HEK293 (cell line): ENCODE measurements at regions not wholly inside any gene's neighbourhood (a gene's known extent, or its start where the extent isn't known, plus 50 kb on each side); places are given as distances from the start of the nearest gene placed in this dataset.
"Not testable (repeated sequence)": the region's sequence is repeated elsewhere in the genome, so short reads cannot be mapped to it uniquely, and the experiment has no call there.

Experiments used
- CTCF ChIA-PET: fragments of 350-600 bp; formaldehyde crosslinking; extraction: SDS; loops from one replicate; lab custom pipeline; 2021; ENCODE audit warnings: antibody characterized with exemption; lab: Yijun Ruan, JAX
- POLR2A ChIA-PET: fragments of 300-600 bp; formaldehyde crosslinking; extraction: SDS; loops from one replicate; lab custom pipeline; 2020; ENCODE audit warnings: antibody characterized with exemption, inconsistent platforms; lab: Yijun Ruan, JAX
- H3K27ac ChIP-seq: fragments of 200-500 bp; sonication (Bioruptor generic); 2 replicates; pipeline ENCODE4 v1.5.1; 2014; ENCODE audit warnings: low read depth, low read length, control low read depth, inconsistent platforms; ENCODE audit errors: extremely low read depth
- H3K36me3 ChIP-seq, 2 experiments: fragments of 200-500 bp in 1 of 2; sonication (Bioruptor generic) in 1 of 2; 1 replicate in 1 of 2; 2 replicates in 1 of 2; pipeline ENCODE4 v1.5.1; 2014 to 2017; ENCODE audit warnings: inconsistent platforms in 2 of 2, low read length in 2 of 2; ENCODE audit not compliant: control insufficient read depth in 2 of 2, insufficient read depth in 1 of 2
- H3K4me1 ChIP-seq: fragments of 200-500 bp; sonication (Bioruptor generic); 2 replicates; pipeline ENCODE4 v1.5.1; 2014; ENCODE audit warnings: mild to moderate bottlenecking, low read length, inconsistent platforms; ENCODE audit not compliant: control insufficient read depth, insufficient read depth
- H3K4me3 ChIP-seq: 2 replicates; pipeline ENCODE4 v1.5.1; 2011; ENCODE audit warnings: low read depth, mild to moderate bottlenecking, control low read depth, low read length, moderate library complexity
- H3K9me3 ChIP-seq: fragments of 200-500 bp; sonication (Bioruptor generic); 2 replicates; pipeline ENCODE4 v1.5.1; 2014; ENCODE audit warnings: low read depth, low read length, inconsistent platforms; ENCODE audit not compliant: control insufficient read depth, insufficient read depth
- GLI2 ChIP-seq: fragments of 450-650 bp; formaldehyde crosslinking; IDR thresholded peaks from 2 replicates; pipeline ENCODE4; 2017; ENCODE audit warnings: missing biosample characterization, missing genetic modification characterization, low read depth, borderline replicate concordance
- GLIS1 ChIP-seq: fragments of 450-650 bp; formaldehyde crosslinking; IDR thresholded peaks from 2 replicates; pipeline ENCODE4 v1.5.1; 2016; ENCODE audit warnings: missing biosample characterization, missing genetic modification characterization
- SP3 ChIP-seq: fragments of 450-650 bp; formaldehyde crosslinking; IDR thresholded peaks from 2 replicates; pipeline ENCODE4 v1.5.1; 2016; ENCODE audit warnings: missing biosample characterization, missing genetic modification characterization
- ZBTB8A ChIP-seq: fragments of 450-650 bp; formaldehyde crosslinking; IDR thresholded peaks from 2 replicates; pipeline ENCODE4 v1.5.1; 2016; ENCODE audit warnings: missing biosample characterization, missing genetic modification characterization
- ZFP3 ChIP-seq: fragments of 450-650 bp; formaldehyde crosslinking; IDR thresholded peaks from 2 replicates; pipeline ENCODE4 v1.5.1; 2016; ENCODE audit warnings: low read depth, missing biosample characterization, missing genetic modification characterization
- ZNF138 ChIP-seq: fragments of 450-650 bp; formaldehyde crosslinking; IDR thresholded peaks from 2 replicates; pipeline ENCODE4 v1.5.1; 2016; ENCODE audit warnings: missing biosample characterization, missing genetic modification characterization, borderline replicate concordance
- ZNF140 ChIP-seq: fragments of 450-650 bp; formaldehyde crosslinking; IDR thresholded peaks from 2 replicates; pipeline ENCODE4 v1.5.1; 2016; ENCODE audit warnings: missing biosample characterization, missing genetic modification characterization
- ZNF202 ChIP-seq: fragments of 450-650 bp; formaldehyde crosslinking; IDR thresholded peaks from 2 replicates; pipeline ENCODE4 v1.5.1; 2016; ENCODE audit warnings: missing biosample characterization, missing genetic modification characterization, borderline replicate concordance
- ZNF292 ChIP-seq: fragments of 450-650 bp; formaldehyde crosslinking; IDR thresholded peaks from 2 replicates; pipeline ENCODE4 v1.5.1; 2016; ENCODE audit warnings: low read depth, missing biosample characterization, missing genetic modification characterization, borderline replicate concordance
- ZNF394 ChIP-seq: fragments of 450-650 bp; formaldehyde crosslinking; IDR thresholded peaks from 2 replicates; pipeline ENCODE4 v1.5.1; 2016; ENCODE audit warnings: missing biosample characterization, missing genetic modification characterization, mild to moderate bottlenecking, moderate library complexity, borderline replicate concordance
- ZNF426 ChIP-seq: fragments of 450-650 bp; formaldehyde crosslinking; IDR thresholded peaks from 2 replicates; pipeline ENCODE4 v1.5.1; 2017; ENCODE audit warnings: missing biosample characterization, missing genetic modification characterization, mild to moderate bottlenecking, inconsistent platforms, moderate library complexity
- ZNF501 ChIP-seq: fragments of 450-650 bp; formaldehyde crosslinking; IDR thresholded peaks from 2 replicates; pipeline ENCODE4 v1.5.1; 2016; ENCODE audit warnings: missing biosample characterization, missing genetic modification characterization
- ZNF510 ChIP-seq: fragments of 450-650 bp; formaldehyde crosslinking; IDR thresholded peaks from 2 replicates; pipeline ENCODE4 v1.5.1; 2018; ENCODE audit warnings: mild to moderate bottlenecking, missing genetic modification characterization, missing biosample characterization; ENCODE audit not compliant: insufficient replicate concordance
- ZNF555 ChIP-seq: fragments of 450-650 bp; formaldehyde crosslinking; conservative IDR thresholded peaks from 2 replicates; pipeline ENCODE4 v1.5.1; 2017; ENCODE audit warnings: missing biosample characterization, mild to moderate bottlenecking, missing genetic modification characterization, inconsistent platforms
- ZNF558 ChIP-seq: fragments of 450-650 bp; formaldehyde crosslinking; IDR thresholded peaks from 2 replicates; pipeline ENCODE4 v1.5.1; 2016; ENCODE audit warnings: missing biosample characterization, missing genetic modification characterization
- ZNF654 ChIP-seq: fragments of 450-650 bp; formaldehyde crosslinking; IDR thresholded peaks from 2 replicates; pipeline ENCODE4 v1.5.1; 2016; ENCODE audit warnings: low read depth, missing biosample characterization, missing genetic modification characterization
- TF ChIP-seq, protein P1 (sequence below): fragments of 450-650 bp; formaldehyde crosslinking; IDR thresholded peaks from 2 replicates; pipeline ENCODE4 v1.5.1; 2016; ENCODE audit warnings: missing biosample characterization, missing genetic modification characterization
- TF ChIP-seq, protein P2 (sequence below): fragments of 450-650 bp; formaldehyde crosslinking; IDR thresholded peaks from 2 replicates; pipeline ENCODE4 v1.5.1; 2017; ENCODE audit warnings: missing biosample characterization, missing genetic modification characterization
- TF ChIP-seq, protein P3 (sequence below): fragments of 450-650 bp; formaldehyde crosslinking; conservative IDR thresholded peaks from 2 replicates; pipeline ENCODE4 v1.5.1; 2016; ENCODE audit warnings: low read depth, missing biosample characterization, missing genetic modification characterization
- TF ChIP-seq, protein P4 (sequence below): fragments of 450-650 bp; formaldehyde crosslinking; conservative IDR thresholded peaks from 2 replicates; pipeline ENCODE4 v1.5.1; 2016; ENCODE audit warnings: low read depth, missing biosample characterization, missing genetic modification characterization

DNA sequence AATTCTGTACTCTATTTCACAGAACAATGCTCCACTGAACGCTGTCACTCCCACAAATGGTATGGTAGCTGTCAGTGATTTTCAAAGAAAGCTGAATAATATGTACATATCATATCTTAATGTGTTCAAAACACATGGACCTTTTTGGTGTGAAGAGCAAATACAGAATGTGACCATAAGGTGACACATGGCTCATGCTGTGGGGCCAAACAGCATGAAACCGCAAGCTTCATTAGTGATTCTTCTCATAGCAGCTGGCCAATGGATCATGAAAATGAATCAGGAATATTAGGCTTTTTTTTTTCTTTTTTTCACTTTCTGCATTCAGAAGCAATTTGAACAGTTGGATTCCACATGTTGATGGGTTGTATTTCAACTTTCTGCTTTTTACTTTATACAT, 54.9 kb upstream of the CDH9 start (continued):
- TF ChIP-seq, protein P1, sequence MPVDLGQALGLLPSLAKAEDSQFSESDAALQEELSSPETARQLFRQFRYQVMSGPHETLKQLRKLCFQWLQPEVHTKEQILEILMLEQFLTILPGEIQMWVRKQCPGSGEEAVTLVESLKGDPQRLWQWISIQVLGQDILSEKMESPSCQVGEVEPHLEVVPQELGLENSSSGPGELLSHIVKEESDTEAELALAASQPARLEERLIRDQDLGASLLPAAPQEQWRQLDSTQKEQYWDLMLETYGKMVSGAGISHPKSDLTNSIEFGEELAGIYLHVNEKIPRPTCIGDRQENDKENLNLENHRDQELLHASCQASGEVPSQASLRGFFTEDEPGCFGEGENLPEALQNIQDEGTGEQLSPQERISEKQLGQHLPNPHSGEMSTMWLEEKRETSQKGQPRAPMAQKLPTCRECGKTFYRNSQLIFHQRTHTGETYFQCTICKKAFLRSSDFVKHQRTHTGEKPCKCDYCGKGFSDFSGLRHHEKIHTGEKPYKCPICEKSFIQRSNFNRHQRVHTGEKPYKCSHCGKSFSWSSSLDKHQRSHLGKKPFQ: no peak
- TF ChIP-seq ZFP3 (tag by site-specific recombination) (no peak), SP3 (tag by site-specific recombination) (no peak), ZNF510 (tag by site-specific recombination) (no peak), GLI2 (no peak), ZNF292 (tag by site-specific recombination) (no peak)

DNA sequence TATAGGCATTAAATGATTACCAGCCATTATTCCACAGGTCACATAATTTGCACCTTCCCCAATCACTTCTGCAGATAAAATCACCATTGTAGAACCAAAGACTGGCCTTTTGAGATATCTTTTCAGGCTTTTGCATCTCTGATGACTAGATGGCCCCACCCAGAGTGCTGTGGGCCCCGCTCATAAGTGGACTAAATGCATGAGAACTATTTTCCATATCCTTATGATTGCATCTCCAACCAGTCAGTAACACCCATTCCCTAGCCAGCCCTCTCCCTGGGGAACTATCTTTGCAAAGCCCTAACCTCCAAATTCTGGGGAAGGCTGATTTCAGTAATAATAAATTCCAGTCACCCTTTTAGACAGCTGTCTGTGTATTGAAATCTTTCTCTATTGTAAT, 53.5 kb upstream of the CDH9 start:
- ChIA-PET CTCF (no interaction called here), POLR2A (no interaction called here)
- Histone ChIP-seq H3K4me1 (no peaks in the 10 kb centered on the region), H3K9me3 (no peaks in the 10 kb centered on the region), H3K27ac (no peak overlapping the region), H3K4me3 (no peak overlapping the region), H3K36me3 (no peaks in the 10 kb centered on the region)
- TF ChIP-seq, protein P2, sequence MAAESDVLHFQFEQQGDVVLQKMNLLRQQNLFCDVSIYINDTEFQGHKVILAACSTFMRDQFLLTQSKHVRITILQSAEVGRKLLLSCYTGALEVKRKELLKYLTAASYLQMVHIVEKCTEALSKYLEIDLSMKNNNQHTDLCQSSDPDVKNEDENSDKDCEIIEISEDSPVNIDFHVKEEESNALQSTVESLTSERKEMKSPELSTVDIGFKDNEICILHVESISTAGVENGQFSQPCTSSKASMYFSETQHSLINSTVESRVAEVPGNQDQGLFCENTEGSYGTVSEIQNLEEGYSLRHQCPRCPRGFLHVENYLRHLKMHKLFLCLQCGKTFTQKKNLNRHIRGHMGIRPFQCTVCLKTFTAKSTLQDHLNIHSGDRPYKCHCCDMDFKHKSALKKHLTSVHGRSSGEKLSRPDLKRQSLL (tag by site-specific recombination): no peak
- TF ChIP-seq ZNF501 (no peak), ZNF558 (no peak), GLIS1 (tag by site-specific recombination) (no peak)

DNA sequence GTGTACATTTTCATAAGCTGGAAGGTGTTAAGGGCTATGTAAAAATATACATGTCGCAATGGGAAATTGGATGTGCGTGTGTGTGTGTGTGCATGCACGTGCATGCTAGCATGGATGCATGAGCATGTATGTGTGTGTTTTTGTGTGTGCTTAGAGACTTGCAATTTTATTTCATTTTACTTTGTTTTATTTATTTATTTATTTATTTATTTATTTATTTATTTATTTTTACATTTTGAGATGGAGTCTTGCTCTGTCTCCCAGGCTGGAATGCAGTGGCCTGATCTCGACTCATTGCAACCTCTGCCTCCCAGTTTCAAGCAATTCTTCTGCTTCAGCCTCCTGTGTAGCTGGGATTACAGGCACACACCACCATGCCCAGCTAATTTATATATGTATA, 50.4 kb upstream of the CDH9 start:
- TF ChIP-seq ZNF426 (tag by site-specific recombination) (peak; percentile 36), ZNF654 (tag by site-specific recombination) (peak; percentile 21; the same call in 1 of the 2 replicates), ZNF202 (tag by site-specific recombination) (peak; percentile 82; the same call in 1 of the 2 replicates), ZNF140 (tag by site-specific recombination) (peak; percentile 43; the same call in 1 of the 2 replicates), ZNF555 (peak; percentile 30), ZNF558 (0 out of 2 replicates have a peak, but pooled peaks have one; percentile 13), ZNF394 (tag by site-specific recombination) (peak; percentile 37; the same call in 1 of the 2 replicates), ZBTB8A (peak; percentile 21; the same call in 1 of the 2 replicates), ZNF138 (tag by site-specific recombination) (0 out of 2 replicates have a peak, but pooled peaks have one; percentile 31)
- TF ChIP-seq, protein P3, sequence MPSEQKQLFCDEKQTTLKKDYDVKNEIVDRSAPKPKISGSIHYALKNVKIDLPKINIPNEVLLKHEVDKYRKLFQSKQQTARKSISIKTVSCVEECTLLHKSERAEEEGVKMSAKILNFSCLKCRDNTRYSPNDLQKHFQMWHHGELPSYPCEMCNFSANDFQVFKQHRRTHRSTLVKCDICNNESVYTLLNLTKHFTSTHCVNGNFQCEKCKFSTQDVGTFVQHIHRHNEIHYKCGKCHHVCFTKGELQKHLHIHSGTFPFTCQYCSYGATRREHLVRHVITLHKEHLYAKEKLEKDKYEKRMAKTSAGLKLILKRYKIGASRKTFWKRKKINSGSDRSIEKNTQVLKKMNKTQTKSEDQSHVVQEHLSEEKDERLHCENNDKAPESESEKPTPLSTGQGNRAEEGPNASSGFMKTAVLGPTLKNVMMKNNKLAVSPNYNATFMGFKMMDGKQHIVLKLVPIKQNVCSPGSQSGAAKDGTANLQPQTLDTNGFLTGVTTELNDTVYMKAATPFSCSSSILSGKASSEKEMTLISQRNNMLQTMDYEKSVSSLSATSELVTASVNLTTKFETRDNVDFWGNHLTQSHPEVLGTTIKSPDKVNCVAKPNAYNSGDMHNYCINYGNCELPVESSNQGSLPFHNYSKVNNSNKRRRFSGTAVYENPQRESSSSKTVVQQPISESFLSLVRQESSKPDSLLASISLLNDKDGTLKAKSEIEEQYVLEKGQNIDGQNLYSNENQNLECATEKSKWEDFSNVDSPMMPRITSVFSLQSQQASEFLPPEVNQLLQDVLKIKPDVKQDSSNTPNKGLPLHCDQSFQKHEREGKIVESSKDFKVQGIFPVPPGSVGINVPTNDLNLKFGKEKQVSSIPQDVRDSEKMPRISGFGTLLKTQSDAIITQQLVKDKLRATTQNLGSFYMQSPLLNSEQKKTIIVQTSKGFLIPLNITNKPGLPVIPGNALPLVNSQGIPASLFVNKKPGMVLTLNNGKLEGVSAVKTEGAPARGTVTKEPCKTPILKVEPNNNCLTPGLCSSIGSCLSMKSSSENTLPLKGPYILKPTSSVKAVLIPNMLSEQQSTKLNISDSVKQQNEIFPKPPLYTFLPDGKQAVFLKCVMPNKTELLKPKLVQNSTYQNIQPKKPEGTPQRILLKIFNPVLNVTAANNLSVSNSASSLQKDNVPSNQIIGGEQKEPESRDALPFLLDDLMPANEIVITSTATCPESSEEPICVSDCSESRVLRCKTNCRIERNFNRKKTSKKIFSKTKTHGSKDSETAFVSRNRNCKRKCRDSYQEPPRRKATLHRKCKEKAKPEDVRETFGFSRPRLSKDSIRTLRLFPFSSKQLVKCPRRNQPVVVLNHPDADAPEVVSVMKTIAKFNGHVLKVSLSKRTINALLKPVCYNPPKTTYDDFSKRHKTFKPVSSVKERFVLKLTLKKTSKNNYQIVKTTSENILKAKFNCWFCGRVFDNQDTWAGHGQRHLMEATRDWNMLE (tag by site-specific recombination): peak; percentile 54
- TF ChIP-seq, protein P4, sequence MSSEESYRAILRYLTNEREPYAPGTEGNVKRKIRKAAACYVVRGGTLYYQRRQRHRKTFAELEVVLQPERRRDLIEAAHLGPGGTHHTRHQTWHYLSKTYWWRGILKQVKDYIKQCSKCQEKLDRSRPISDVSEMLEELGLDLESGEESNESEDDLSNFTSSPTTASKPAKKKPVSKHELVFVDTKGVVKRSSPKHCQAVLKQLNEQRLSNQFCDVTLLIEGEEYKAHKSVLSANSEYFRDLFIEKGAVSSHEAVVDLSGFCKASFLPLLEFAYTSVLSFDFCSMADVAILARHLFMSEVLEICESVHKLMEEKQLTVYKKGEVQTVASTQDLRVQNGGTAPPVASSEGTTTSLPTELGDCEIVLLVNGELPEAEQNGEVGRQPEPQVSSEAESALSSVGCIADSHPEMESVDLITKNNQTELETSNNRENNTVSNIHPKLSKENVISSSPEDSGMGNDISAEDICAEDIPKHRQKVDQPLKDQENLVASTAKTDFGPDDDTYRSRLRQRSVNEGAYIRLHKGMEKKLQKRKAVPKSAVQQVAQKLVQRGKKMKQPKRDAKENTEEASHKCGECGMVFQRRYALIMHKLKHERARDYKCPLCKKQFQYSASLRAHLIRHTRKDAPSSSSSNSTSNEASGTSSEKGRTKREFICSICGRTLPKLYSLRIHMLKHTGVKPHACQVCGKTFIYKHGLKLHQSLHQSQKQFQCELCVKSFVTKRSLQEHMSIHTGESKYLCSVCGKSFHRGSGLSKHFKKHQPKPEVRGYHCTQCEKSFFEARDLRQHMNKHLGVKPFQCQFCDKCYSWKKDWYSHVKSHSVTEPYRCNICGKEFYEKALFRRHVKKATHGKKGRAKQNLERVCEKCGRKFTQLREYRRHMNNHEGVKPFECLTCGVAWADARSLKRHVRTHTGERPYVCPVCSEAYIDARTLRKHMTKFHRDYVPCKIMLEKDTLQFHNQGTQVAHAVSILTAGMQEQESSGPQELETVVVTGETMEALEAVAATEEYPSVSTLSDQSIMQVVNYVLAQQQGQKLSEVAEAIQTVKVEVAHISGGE (tag by site-specific recombination): peak; percentile 34; the same call in 1 of the 2 replicates
- POLR2A ChIA-PET, H3K4me1 ChIP-seq, H3K4me3 ChIP-seq, H3K36me3 ChIP-seq, H3K27ac ChIP-seq, H3K9me3 ChIP-seq: not testable (repeated sequence)
- CTCF ChIA-PET: interaction anchor here (0.6 kb wide), 1 partner anchor 64 kb away, joined by 3 read pairs; no protein-coding TSS in a partner anchor
